HepG2 (cell line): ENCODE measurements at regions not wholly inside any gene's neighbourhood (a gene's known extent, or its start where the extent isn't known, plus 50 kb on each side); places are given as distances from the start of the nearest gene placed in this dataset.

Source experiments
- ATAC-seq: fragments of 200-7000 bp; cut with Tn5 transposase; 3 replicates; pipeline ENCODE4 v1.9.1; 2020; ENCODE audit warnings: mild to moderate bottlenecking, moderate library complexity
- BruUV-seq: library from RNA; stranded (reverse); fragments of 400-500 nt; replicated peaks from 2 replicates; lab custom pipeline; 2021; lab: Mats Ljungman, UMichigan
- CTCF ChIA-PET: fragments of 300-600 bp; formaldehyde crosslinking; extraction: SDS; loops from one replicate; lab custom pipeline; 2021; ENCODE audit warnings: low total read pairs, inconsistent platforms, low intra/inter-chr PET ratio; lab: Yijun Ruan, JAX
- POLR2A ChIA-PET: fragments of 350-600 bp; sonication (Branson Sonifier 250); formaldehyde crosslinking; loops from one replicate; lab custom pipeline; 2020; ENCODE audit warnings: antibody characterized with exemption, inconsistent platforms; lab: Yijun Ruan, JAX
- DNase-seq: peaks from one replicate; pipeline ENCODE4 v3.0.0-alpha.2; 2015; ENCODE audit warnings: low spot score
- FAIRE-seq: peaks from 3 replicates; lab custom pipeline; 2011; peaks lifted over from hg19 to GRCh38; lab: Jason Lieb, UNC
- H2AFZ ChIP-seq: one replicate; pipeline ENCODE4 v1.6.1; 2011; ENCODE audit warnings: low read length, inconsistent platforms
- H3K27ac ChIP-seq: fragments of 300-600 bp; 3 replicates; pipeline ENCODE4 v1.8.0; 2011; ENCODE audit warnings: mixed run types, mild to moderate bottlenecking, mixed read lengths, low read length, inconsistent platforms; ENCODE audit not compliant: insufficient read depth; ENCODE audit errors: extremely low read length
- H3K27me3 ChIP-seq, 2 experiments: fragments of 200-600 bp in 1 of 2; 2 replicates in 1 of 2; 3 replicates in 1 of 2; pipeline versions ENCODE4 v1.6.0 to v1.8.0; 2011; ENCODE audit warnings: low read length in 2 of 2, mild to moderate bottlenecking in 2 of 2, moderate library complexity in 2 of 2, inconsistent platforms in 1 of 2; ENCODE audit not compliant: insufficient read depth in 2 of 2, control insufficient read depth in 1 of 2
- H3K36me3 ChIP-seq, 2 experiments: fragments of 200-600 bp in 1 of 2; replicated peaks in 1 of 2; 2 replicates in 1 of 2; 3 replicates in 1 of 2; pipeline versions ENCODE4 v1.5.1 to v1.8.0; 2011; ENCODE audit warnings: low read length in 2 of 2, inconsistent platforms in 1 of 2; ENCODE audit not compliant: insufficient read depth in 2 of 2, control insufficient read depth in 1 of 2
- H3K4me1 ChIP-seq: 2 replicates; pipeline ENCODE4 v1.5.1; 2012; ENCODE audit warnings: low read length, inconsistent platforms; ENCODE audit not compliant: insufficient read depth
- H3K4me2 ChIP-seq: 2 replicates; pipeline ENCODE4 v1.6.0; 2011; ENCODE audit warnings: low read depth, low read length, inconsistent platforms
- H3K4me3 ChIP-seq, 3 experiments: fragments of 200-600 bp in 1 of 3; sonication (generic), shearing (Covaris generic) in 1 of 3; replicated peaks in 1 of 3; 2 replicates each; pipeline ENCODE4 v1.5.1; 2011 to 2016; ENCODE audit warnings: low read length in 3 of 3, inconsistent platforms in 2 of 3, low read depth in 2 of 3, mild to moderate bottlenecking in 2 of 3, control low read depth in 1 of 3, mixed read lengths in 1 of 3; ENCODE audit not compliant: insufficient read depth in 1 of 3
- H3K79me2 ChIP-seq: one replicate; pipeline ENCODE4 v1.6.1; 2011; ENCODE audit warnings: low read length, inconsistent platforms; ENCODE audit not compliant: insufficient read depth
- H3K9ac ChIP-seq: 2 replicates; pipeline ENCODE4 v1.6.0; 2011; ENCODE audit warnings: mild to moderate bottlenecking, low read depth, low read length, inconsistent platforms; ENCODE audit not compliant: insufficient read depth
- H3K9me3 ChIP-seq: 2 replicates; pipeline ENCODE4 v1.5.1; 2012; ENCODE audit warnings: mild to moderate bottlenecking, low read length
- H4K20me1 ChIP-seq: 2 replicates; pipeline ENCODE4 v1.6.0; 2011; ENCODE audit warnings: inconsistent platforms, mild to moderate bottlenecking, low read length, moderate library complexity; ENCODE audit not compliant: insufficient read depth
- AKAP8 ChIP-seq: sonication (generic); formaldehyde crosslinking; IDR thresholded peaks from 2 replicates; pipeline ENCODE4 v1.5.1; 2020; ENCODE audit warnings: mild to moderate bottlenecking, missing genetic modification reagents
- ARID2 ChIP-seq: sonication (generic); formaldehyde crosslinking; IDR thresholded peaks from 2 replicates; pipeline ENCODE4 v1.8.1; 2022; ENCODE audit warnings: mild to moderate bottlenecking, missing genetic modification reagents, borderline replicate concordance
- ATRX ChIP-seq: sonication (generic); formaldehyde crosslinking; IDR thresholded peaks from 2 replicates; pipeline ENCODE4 v1.4.0; 2020; ENCODE audit warnings: missing genetic modification reagents, borderline replicate concordance
- NCOR1 ChIP-seq: fragments of 200-600 bp; sonication (generic); IDR thresholded peaks from 2 replicates; pipeline ENCODE4 v1.7.0; 2017; ENCODE audit warnings: antibody characterized with exemption, low read length, borderline replicate concordance
- PHF20 ChIP-seq: sonication (generic); formaldehyde crosslinking; IDR thresholded peaks from 2 replicates; pipeline ENCODE4 v1.5.0; 2020; ENCODE audit warnings: mild to moderate bottlenecking, missing genetic modification reagents
- RARG ChIP-seq: sonication (generic); formaldehyde crosslinking; IDR thresholded peaks from 2 replicates; pipeline ENCODE4 v1.4.0; 2020; ENCODE audit warnings: low read depth, mild to moderate bottlenecking, missing genetic modification reagents
- SOX13 ChIP-seq, 3 experiments: fragments of 450-650 bp in 1 of 3; sonication (generic) in 1 of 3; formaldehyde crosslinking in 1 of 3; IDR thresholded peaks in 2 of 3; conservative IDR thresholded peaks in 1 of 3; 2 replicates each; pipeline versions ENCODE4 v1.5.0 to v1.6.1; 2016 to 2020; ENCODE audit warnings: antibody characterized with exemption in 1 of 3, mild to moderate bottlenecking in 1 of 3, missing compliant biosample characterization in 1 of 3, missing genetic modification reagents in 1 of 3, moderate library complexity in 1 of 3
- ZBTB43 ChIP-seq: sonication (generic); formaldehyde crosslinking; conservative IDR thresholded peaks from 2 replicates; pipeline ENCODE4 v1.4.0; 2020; ENCODE audit warnings: missing genetic modification reagents
- ZBTB46 ChIP-seq: sonication (generic); formaldehyde crosslinking; IDR thresholded peaks from 2 replicates; pipeline ENCODE4 v1.4.0; 2020; ENCODE audit warnings: mild to moderate bottlenecking, missing genetic modification reagents, borderline replicate concordance
- ZNF44 ChIP-seq: sonication (generic); formaldehyde crosslinking; IDR thresholded peaks from 2 replicates; pipeline ENCODE4 v1.5.1; 2020; ENCODE audit warnings: mild to moderate bottlenecking, missing genetic modification reagents
- ZUFSP ChIP-seq: sonication (generic); formaldehyde crosslinking; IDR thresholded peaks from 2 replicates; pipeline ENCODE4 v1.9.0; 2021; ENCODE audit warnings: missing genetic modification reagents, mild to moderate bottlenecking, borderline replicate concordance
- WGBS: methylation state at CpG from one replicate; pipeline ENCODE4 v1.1.6; 2017; ENCODE audit warnings: low lambda C conversion rate; 5-methylcytosine and 5-hydroxymethylcytosine counted together
- in situ Hi-C: cut with HindIII; loops from 2 replicates; pipeline ENCODE4 v1.10.0; 2017; ENCODE audit warnings: low pct_unique_long_range_greater_than_20kb; ENCODE audit not compliant: extremely low pct_ligation_motif_present
- intact Hi-C: fragments of 100-400 bp; cut with micrococcal nuclease; formaldehyde crosslinking; loops from one replicate; pipeline ENCODE4 v1.10.0; 2022; ENCODE audit not compliant: unreplicated experiment

- TF ChIP-seq SOX13 (IDR thresholded peaks at IDR 0.05) (no peak), SOX13 (CRISPR knock-in tag; conservative IDR thresholded peaks at IDR 0.05 in 1 of 2, IDR thresholded peaks at IDR 0.05 in 1 of 2) (no peak), NCOR1 (no peak), RARG (CRISPR knock-in tag) (no peak)
Measured at GRCh38 chr1:192430644-192431043, 113.9 kb downstream of the RGS21 start (continued).

GRCh38 chr1:192435704-192436103 is 118.9 kb downstream of the RGS21 start:
- no peak for ATAC-seq
- TF ChIP-seq ZBTB46: no peak
- TF ChIP-seq ZUFSP (CRISPR knock-in tag): no peak
- TF ChIP-seq PHF20 (CRISPR knock-in tag): no peak
- TF ChIP-seq AKAP8 (CRISPR knock-in tag): no peak
- TF ChIP-seq ZNF44 (CRISPR knock-in tag): no peak
- TF ChIP-seq ATRX (CRISPR knock-in tag): no peak
- TF ChIP-seq ARID2: no peak
- no peak for TF ChIP-seq ZBTB43
- TF ChIP-seq, all 625 proteins: peak for 0
- Histone ChIP-seq H3K27ac (no peak overlapping the region), H2AFZ (no peak overlapping the region), H3K27me3 (no peaks in the 10 kb centered on the region), H3K9ac (no peak overlapping the region), H3K79me2 (no peaks in the 10 kb centered on the region), H3K9me3 (peaks cover 11% of the 10 kb centered on the region), H3K4me1 (no peaks in the 10 kb centered on the region), H3K4me2 (no peak overlapping the region), H4K20me1 (no peaks in the 10 kb centered on the region), H3K4me3 (no peak overlapping the region), H3K36me3 (no peaks in the 10 kb centered on the region)
- ChIA-PET CTCF (no interaction called here), POLR2A (no interaction called here)
- no peak for DNase-seq
- no peak for FAIRE-seq
- WGBS: 17% methylated on average over 4 of the region's 4 CpGs
- in situ Hi-C loops (no loop called here), intact Hi-C loops (no loop called here)
- BruUV-seq: no TSS peak
